ENCODE measurements at regions not wholly inside any gene's neighbourhood (a gene's known extent, or its start where the extent isn't known, plus 50 kb on each side); places are given as distances from the start of the nearest gene placed in this dataset.
A peak's percentile ranks its signal among the peaks of the same experiment; 100 is the strongest.
"Not testable (repeated sequence)": the region's sequence is repeated elsewhere in the genome, so short reads cannot be mapped to it uniquely, and the experiment has no call there.

DNA sequence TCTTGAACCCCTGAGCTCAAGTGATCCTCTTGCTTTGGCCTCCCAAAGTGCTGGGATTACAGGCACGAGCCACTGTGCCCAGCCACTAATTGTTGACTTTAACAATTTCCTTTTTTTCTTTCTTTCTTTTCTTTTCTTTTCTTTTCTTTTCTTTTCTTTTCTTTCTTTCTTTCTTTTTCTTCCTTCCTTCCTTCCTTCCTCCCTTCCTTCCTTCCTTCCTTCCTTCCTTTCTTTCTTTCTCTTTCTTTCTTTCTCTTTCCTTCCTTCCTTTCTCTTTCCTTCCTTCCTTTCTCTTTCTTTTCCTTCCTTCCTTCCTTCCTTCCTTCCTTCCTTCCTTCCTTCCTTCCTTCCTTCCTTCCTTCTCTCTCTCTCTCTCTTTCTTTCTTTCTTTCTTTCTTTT, 97.7 kb downstream of the TSN start:
- H3K27ac ChIP-seq (ENCODE audit: extremely low read depth, low read depth, low read length); H2AFZ ChIP-seq (ENCODE audit: low read depth, low read length); DNase-seq (ENCODE audit: extremely low read depth in 1 of 4, low spot score in 3 of 4); BruUV-seq (replicated peaks); POLR2A ChIA-PET; H3K36me3 ChIP-seq (ENCODE audit: control insufficient read depth, insufficient read depth, low read length); CTCF ChIA-PET (ENCODE audit: low intra/inter-chr PET ratio); H3K4me2 ChIP-seq (ENCODE audit: insufficient read depth, low read length); FAIRE-seq; H3K9ac ChIP-seq (ENCODE audit: insufficient read depth in 1 of 2, low read depth in 2 of 2, low read length in 2 of 2); H4K20me1 ChIP-seq (replicated peaks; ENCODE audit: control insufficient read depth, insufficient read depth, low read length); H3K4me3 ChIP-seq; in situ Hi-C loops (cut with MboI); intact Hi-C loops (cut with micrococcal nuclease); H3K4me1 ChIP-seq (replicated peaks in 1 of 2; ENCODE audit: control insufficient read depth in 2 of 2, insufficient read depth in 2 of 2, low read length in 2 of 2); H3K79me2 ChIP-seq (ENCODE audit: control insufficient read depth, insufficient read depth, low read length); H3K9me1 ChIP-seq (ENCODE audit: control insufficient read depth, insufficient read depth, low read length); ATAC-seq; H3K9me3 ChIP-seq (replicated peaks; ENCODE audit: control insufficient read depth, insufficient read depth, low read depth, low read length): not testable (repeated sequence)
- H3K27me3 ChIP-seq (ENCODE audit: control insufficient read depth in 2 of 2, insufficient read depth in 2 of 2, low read length in 2 of 2): peaks cover 5 to 10% of the 10 kb centered on the region in 2 experiments; a peak in 3 of 5 replicates
- 0% methylated on average over 1 of the region's 1 CpG for WGBS (ENCODE audit: insufficient coverage, low coverage, missing lambda C conversion rate)
- TF ChIP-seq ZNF512 (tag; IDR thresholded peaks at IDR 0.05): peak; percentile 93

DNA sequence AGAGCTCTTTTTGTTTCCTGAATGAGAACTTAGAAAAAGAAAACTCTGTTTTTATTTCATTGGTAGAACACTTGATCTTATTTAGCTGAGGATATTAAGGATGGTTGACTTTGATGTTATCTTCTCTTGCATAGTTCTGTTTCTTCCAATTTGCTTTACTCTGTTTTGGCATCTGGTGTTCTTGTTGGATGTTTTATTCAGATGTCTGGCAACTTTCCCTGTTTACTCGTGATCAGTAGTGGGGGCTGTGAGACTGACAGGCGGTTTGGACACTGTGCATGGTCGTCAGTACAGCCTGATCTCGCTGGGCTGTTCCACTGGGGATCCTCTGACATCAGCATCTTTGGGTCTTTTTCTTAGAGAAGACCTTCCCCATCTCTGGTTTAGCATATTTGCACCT, 100.1 kb downstream of the TSN start:
- Histone ChIP-seq H3K9me3 (replicated peaks; ENCODE audit: control insufficient read depth, insufficient read depth, low read depth, low read length) (no peaks in the 10 kb centered on the region), H3K4me3 (no peak overlapping the region), H3K27ac (ENCODE audit: extremely low read depth, low read depth, low read length) (no peak overlapping the region), H3K27me3 (ENCODE audit: control insufficient read depth in 2 of 2, insufficient read depth in 2 of 2, low read length in 2 of 2) (peaks cover 1 to 3% of the 10 kb centered on the region in 2 experiments; a peak in 2 of 5 replicates), H3K36me3 (ENCODE audit: control insufficient read depth, insufficient read depth, low read length) (no peaks in the 10 kb centered on the region), H3K4me2 (ENCODE audit: insufficient read depth, low read length) (no peak overlapping the region; the same call in 1 of the 2 replicates), H3K4me1 (replicated peaks in 1 of 2; ENCODE audit: control insufficient read depth in 2 of 2, insufficient read depth in 2 of 2, low read length in 2 of 2) (peaks cover 0 to 12% of the 10 kb centered on the region in 2 experiments; a peak in 2 of 5 replicates), H2AFZ (ENCODE audit: low read depth, low read length) (no peak overlapping the region), H3K9me1 (ENCODE audit: control insufficient read depth, insufficient read depth, low read length) (no peaks in the 10 kb centered on the region), H3K9ac (ENCODE audit: insufficient read depth in 1 of 2, low read depth in 2 of 2, low read length in 2 of 2) (no peak overlapping the region), H4K20me1 (replicated peaks; ENCODE audit: control insufficient read depth, insufficient read depth, low read length) (no peaks in the 10 kb centered on the region), H3K79me2 (ENCODE audit: control insufficient read depth, insufficient read depth, low read length) (no peaks in the 10 kb centered on the region)
- no peak for ATAC-seq
- CTCF ChIA-PET (ENCODE audit: low intra/inter-chr PET ratio): no interaction called here
- WGBS (ENCODE audit: insufficient coverage, low coverage, missing lambda C conversion rate): 5% methylated on average over 4 of the region's 4 CpGs
- TF ChIP-seq DMBX1 (CRISPR knock-in tag; IDR thresholded peaks at IDR 0.05; ENCODE audit: borderline replicate concordance) (no peak), LCOR (CRISPR knock-in tag; IDR thresholded peaks at IDR 0.05) (no peak), ERF (CRISPR knock-in tag; IDR thresholded peaks at IDR 0.05) (no peak), PCBP2 (IDR thresholded peaks at IDR 0.05; ENCODE audit: low read depth, low read length, poor library complexity, severe bottlenecking) (no peak), RBM22 (IDR thresholded peaks at IDR 0.05; ENCODE audit: low read depth, low read length, poor library complexity, severe bottlenecking) (no peak), ZBTB33 (CRISPR knock-in tag; IDR thresholded peaks at IDR 0.05) (no peak), ZNF512 (tag; IDR thresholded peaks at IDR 0.05) (no peak), ZFP30 (CRISPR knock-in tag; IDR thresholded peaks at IDR 0.05; ENCODE audit: borderline replicate concordance) (no peak), CBX5 (IDR thresholded peaks at IDR 0.05; ENCODE audit: borderline replicate concordance, low read depth) (no peak)
- in situ Hi-C loops (cut with MboI) (no loop called here), intact Hi-C loops (cut with micrococcal nuclease) (no loop called here)
- DNase-seq (ENCODE audit: extremely low read depth in 1 of 4, low spot score in 3 of 4): no peak
- POLR2A ChIA-PET: interaction anchor here (1.0 kb wide), 1 partner anchor 9 kb away, joined by 4 read pairs; no protein-coding TSS in a partner anchor
- peak; percentile 26 for FAIRE-seq
- BruUV-seq (replicated peaks): no TSS peak
